Right kidney (tissue), 1 donor: ENCODE measurements at regions not wholly inside any gene's neighbourhood (a gene's known extent, or its start where the extent isn't known, plus 50 kb on each side); places are given as distances from the start of the nearest gene placed in this dataset.
"Not testable (repeated sequence)": the region's sequence is repeated elsewhere in the genome, so short reads cannot be mapped to it uniquely, and the experiment has no call there.

ENCODE experiments used
- DNase-seq: peaks from one replicate; pipeline ENCODE4 v3.0.0-alpha.2; 2016

DNA sequence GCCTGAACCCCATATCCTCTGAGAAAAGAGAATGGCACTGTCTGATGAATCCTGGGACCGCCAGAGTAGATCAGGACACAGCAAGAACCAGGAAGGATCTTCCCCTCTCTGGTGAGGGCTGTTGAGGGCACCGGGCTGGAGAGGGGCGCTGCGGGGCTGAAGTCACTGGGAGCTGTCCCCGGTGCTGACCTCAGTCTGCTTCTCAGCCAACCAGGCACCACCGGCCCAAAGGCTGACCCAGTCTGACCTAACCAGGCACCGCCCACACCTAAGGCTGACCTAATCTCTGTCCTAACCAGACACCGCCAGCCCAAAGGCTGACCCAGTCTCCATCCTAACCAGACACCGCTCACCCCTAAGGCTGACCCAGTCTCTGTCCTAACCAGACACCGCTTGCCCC, 82.8 kb downstream of the CPZ start:
- peak; percentile 47 for DNase-seq

DNA sequence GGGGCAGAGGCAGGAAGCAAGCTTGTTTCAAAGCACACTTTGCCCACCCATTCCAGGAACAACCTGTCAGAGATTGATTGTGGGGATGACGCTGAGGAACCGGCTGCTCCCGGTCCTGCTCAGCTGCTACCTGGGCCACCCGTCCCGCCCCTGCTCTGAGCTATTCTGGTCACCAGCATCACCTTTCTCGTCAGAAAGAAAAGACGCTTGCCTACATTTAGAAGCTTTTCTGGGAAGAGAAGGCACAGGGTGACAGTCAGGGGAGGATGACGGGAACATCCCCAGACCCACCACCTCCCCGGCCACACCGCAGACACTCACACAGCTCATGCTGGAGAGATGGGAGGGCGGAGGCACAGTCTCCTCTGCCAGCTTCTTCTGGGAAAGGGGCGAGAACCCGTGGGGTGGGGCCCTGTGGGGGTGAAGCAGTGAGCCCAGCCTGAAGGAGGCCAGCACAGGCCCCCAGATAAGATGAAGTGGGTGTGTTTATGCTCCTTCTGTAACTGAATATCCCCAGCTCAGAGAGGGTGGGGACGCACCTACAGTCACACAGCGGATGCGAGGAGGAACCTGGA, 81.8 kb downstream of the CPZ start:
- DNase-seq: no peak

DNA sequence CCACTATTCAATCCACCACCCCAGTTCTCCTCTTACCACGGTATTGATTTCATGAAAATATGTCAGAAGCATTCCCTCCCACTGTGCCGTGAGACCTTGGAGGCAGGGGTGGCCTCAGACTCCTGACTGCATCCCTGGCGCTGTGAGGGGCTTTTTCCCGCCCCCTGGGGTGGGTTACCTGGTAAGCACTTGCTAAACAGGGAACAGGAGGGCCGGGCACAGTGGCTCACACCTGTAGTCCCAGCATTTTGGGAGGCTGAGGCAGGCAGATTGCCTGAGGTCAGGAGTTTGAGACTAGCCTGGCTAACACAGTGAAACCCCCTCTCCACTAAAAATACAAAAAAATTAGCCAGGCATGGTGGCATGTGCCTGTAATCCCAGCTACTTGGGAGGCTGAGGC, 80.5 kb downstream of the CPZ start:
- not testable (repeated sequence) for DNase-seq

- no peak for DNase-seq
These were observed 79.9 kb downstream of the CPZ start for GRCh38 chr4:8672486-8672885.

DNA sequence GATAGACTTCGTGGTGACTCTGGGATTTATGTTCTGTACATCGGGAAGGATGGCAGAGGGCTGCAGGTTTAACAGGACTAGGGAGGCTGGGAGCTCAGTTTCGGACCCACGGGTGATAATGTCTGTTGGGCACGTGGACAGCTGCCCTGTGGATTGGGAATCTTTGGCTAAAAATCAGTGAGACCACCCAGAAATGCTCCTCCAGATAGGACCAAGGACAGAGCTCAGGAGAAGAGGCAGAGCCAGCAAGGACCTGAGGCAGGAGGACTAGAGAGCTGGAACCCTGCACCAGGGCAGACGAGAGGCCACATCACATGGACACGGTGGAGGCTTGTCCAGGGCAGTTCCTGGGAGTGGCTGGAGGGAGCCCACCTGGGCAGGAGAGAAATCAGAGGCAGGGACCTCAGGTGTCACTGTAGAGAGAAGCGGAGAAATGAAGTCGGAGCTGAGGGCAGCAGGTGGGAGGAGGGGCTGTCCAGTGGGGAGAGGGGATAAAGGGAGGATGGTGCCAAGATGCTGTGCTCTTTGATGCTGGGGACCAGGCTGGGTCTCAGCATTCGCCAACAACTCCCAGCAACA, 79.2 kb downstream of the CPZ start:
- no peak for DNase-seq
